ENCODE measurements at regions not wholly inside any gene's neighbourhood (a gene's known extent, or its start where the extent isn't known, plus 50 kb on each side); places are given as distances from the start of the nearest gene placed in this dataset.

DNA sequence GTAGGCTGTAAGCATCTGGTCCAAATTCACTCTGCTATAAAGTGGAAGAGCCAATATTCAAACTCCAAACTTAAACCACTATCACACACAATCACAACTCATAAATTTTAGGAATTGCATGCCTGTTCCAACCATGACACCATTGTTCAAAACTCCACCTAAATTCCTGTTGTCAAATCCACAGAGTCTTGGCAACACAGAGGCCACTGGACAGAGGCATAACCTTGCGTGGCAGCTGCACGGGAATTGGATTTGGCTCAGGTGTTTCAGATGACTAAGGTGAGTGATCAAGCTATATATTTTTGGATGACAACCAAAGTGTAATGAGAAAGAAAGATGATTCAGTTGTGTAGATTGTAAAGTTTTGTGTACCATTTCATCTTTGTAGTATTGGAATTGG, 422.7 kb upstream of the TNP1 start:
- no peak for TF ChIP-seq CTCF (IDR thresholded peaks at IDR 0.05)
- no peak overlapping the region for H3K27ac ChIP-seq

DNA sequence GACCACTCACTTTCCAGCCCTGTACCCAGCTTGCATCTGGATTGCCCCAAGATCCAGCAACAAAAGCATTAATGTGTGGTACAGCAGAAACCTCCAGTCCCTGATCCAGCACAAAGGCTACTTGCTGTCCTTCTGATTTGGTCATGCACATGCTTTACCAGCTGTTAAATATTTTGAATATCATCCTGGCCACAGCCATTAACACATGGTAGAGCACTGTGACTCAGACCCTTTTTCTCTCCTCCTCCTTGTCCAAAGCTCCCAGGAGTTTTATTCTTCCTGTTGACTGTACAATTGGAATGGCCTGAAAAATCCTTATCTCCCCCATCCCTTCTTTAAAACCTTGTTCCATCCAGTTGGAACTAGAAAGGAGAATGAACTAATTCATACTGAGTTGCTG, 419.7 kb upstream of the TNP1 start:
- TF ChIP-seq CTCF (IDR thresholded peaks at IDR 0.05) (no peak), ZFX (IDR thresholded peaks at IDR 0.05; ENCODE audit: borderline replicate concordance) (no peak)
- no peak overlapping the region for H3K27ac ChIP-seq

DNA sequence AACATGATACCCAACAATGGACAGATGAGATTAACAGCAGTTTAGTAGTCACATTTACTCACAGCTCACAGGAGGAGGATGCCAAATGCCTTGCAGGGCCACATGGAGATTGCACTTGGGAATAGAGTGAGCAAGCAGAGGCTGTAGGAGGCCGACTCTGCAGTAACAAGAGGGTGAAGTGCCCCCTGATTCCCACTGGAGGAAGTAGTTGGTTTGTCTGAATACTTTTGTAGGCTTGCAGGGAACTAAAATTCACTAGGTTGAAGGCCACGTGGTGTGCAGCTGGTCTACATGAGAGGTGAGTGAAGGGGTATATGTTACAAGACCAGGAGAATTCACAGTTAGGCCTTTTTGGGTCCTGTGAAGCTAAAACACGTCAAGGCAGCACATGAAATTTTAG, 419.3 kb upstream of the TNP1 start:
- TF ChIP-seq ZFX (IDR thresholded peaks at IDR 0.05; ENCODE audit: borderline replicate concordance) (no peak), CTCF (IDR thresholded peaks at IDR 0.05) (no peak)
- no peak overlapping the region for H3K27ac ChIP-seq

GRCh38 chr2:217277646-217278398, 418.0 kb upstream of the TNP1 start:
- no peak for TF ChIP-seq ZFX (IDR thresholded peaks at IDR 0.05; ENCODE audit: borderline replicate concordance)
- TF ChIP-seq CTCF (IDR thresholded peaks at IDR 0.05), result no peak
- no peak overlapping the region for H3K27ac ChIP-seq

DNA sequence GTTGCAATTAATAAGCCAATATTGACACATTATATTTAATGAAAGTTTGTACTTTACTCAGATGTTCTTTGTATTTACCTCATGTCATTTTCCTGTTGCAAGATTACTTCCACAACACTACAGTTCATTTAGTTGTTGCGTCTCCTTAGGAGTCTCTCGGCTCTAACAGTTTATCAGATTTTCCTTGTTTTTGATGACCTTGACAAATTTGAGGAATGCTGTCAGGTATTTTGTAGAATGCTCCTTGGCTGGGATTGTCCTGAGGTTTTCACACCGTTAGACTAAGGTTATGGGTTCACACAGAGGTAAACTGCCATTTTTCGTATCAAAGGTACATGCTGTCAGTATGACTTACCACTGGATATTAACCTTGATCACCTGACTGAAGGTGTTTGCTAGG, 416.6 kb upstream of the TNP1 start:
- H3K27ac ChIP-seq, result no peak overlapping the region
- no peak for TF ChIP-seq ZFX (IDR thresholded peaks at IDR 0.05; ENCODE audit: borderline replicate concordance)
- TF ChIP-seq CTCF (IDR thresholded peaks at IDR 0.05), result no peak

- no peak overlapping the region for H3K27ac ChIP-seq
- TF ChIP-seq ZFX (IDR thresholded peaks at IDR 0.05; ENCODE audit: borderline replicate concordance), result no peak
- TF ChIP-seq CTCF (IDR thresholded peaks at IDR 0.05), result no peak
Measured at GRCh38 chr2:217275091-217275490, 415.2 kb upstream of the TNP1 start.

GRCh38 chr2:217274578-217274977, 414.7 kb upstream of the TNP1 start:
- H3K27ac ChIP-seq, result no peak overlapping the region
- TF ChIP-seq CTCF (IDR thresholded peaks at IDR 0.05), result no peak
- no peak for TF ChIP-seq ZFX (IDR thresholded peaks at IDR 0.05; ENCODE audit: borderline replicate concordance)
